ENCODE measurements at regions not wholly inside any gene's neighbourhood (a gene's known extent, or its start where the extent isn't known, plus 50 kb on each side); places are given as distances from the start of the nearest gene placed in this dataset.

DNA sequence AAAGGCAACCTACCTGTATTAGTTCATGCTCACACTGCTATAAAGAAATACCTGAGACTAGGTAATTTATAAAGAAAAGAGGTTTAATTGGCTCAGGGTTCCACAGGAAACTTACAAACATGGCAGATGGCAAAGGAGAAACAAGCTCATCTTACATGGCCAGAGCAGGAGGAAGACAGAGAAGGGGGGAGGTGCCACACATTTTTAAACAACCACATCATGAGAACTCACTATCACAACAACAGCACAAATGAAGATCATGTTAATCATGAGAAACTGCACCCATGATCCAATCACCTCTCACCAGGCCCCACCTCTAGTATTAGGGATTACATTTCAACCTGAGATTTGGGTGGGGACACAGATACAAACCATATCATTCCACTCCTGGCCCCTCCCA is 90.6 kb upstream of the KCTD3 start:
- TF ChIP-seq, protein P1, sequence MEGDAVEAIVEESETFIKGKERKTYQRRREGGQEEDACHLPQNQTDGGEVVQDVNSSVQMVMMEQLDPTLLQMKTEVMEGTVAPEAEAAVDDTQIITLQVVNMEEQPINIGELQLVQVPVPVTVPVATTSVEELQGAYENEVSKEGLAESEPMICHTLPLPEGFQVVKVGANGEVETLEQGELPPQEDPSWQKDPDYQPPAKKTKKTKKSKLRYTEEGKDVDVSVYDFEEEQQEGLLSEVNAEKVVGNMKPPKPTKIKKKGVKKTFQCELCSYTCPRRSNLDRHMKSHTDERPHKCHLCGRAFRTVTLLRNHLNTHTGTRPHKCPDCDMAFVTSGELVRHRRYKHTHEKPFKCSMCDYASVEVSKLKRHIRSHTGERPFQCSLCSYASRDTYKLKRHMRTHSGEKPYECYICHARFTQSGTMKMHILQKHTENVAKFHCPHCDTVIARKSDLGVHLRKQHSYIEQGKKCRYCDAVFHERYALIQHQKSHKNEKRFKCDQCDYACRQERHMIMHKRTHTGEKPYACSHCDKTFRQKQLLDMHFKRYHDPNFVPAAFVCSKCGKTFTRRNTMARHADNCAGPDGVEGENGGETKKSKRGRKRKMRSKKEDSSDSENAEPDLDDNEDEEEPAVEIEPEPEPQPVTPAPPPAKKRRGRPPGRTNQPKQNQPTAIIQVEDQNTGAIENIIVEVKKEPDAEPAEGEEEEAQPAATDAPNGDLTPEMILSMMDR (IDR thresholded peaks at IDR 0.05) = no peak
- TF ChIP-seq POLR2AphosphoS5 (IDR thresholded peaks at IDR 0.05) = no peak

Measured in transverse colon (tissue), 4 donors.